Activated B cell treated with CpG ODN at 0.5 μM for 24 hours (primary cell): ENCODE measurements at regions not wholly inside any gene's neighbourhood (a gene's known extent, or its start where the extent isn't known, plus 50 kb on each side); places are given as distances from the start of the nearest gene placed in this dataset.
A peak's percentile ranks its signal among the peaks of the same experiment; 100 is the strongest.

ENCODE experiments used
- ATAC-seq: fragments of 200-7000 bp; cut with Tn5 transposase; one replicate; pipeline ENCODE4 v1.10.0; 2021; ENCODE audit warnings: low read depth, mild to moderate bottlenecking, moderate library complexity
- CTCF ChIA-PET: fragments of 350-600 bp; sonication (Branson Sonifier 250); formaldehyde crosslinking; loops from one replicate; lab custom pipeline; 2021; ENCODE audit warnings: antibody characterized with exemption; lab: Charles Lee
- POLR2A ChIA-PET: fragments of 350-600 bp; sonication (Branson Sonifier 250); formaldehyde crosslinking; loops from one replicate; lab custom pipeline; 2021; ENCODE audit warnings: antibody characterized with exemption; lab: Charles Lee
- DNase-seq: peaks from one replicate; pipeline ENCODE4 v3.0.0; 2022
- H3K27ac Mint-ChIP-seq: one replicate; pipeline ENCODE4 v1.8.0; 2020; ENCODE audit warnings: mixed read lengths
- H3K27me3 Mint-ChIP-seq: one replicate; pipeline ENCODE4 v1.8.0; 2021; ENCODE audit warnings: mixed read lengths
- H3K36me3 Mint-ChIP-seq: one replicate; pipeline ENCODE4 v1.8.0; 2021; ENCODE audit warnings: low read depth, mixed read lengths
- H3K4me1 Mint-ChIP-seq: one replicate; pipeline ENCODE4 v1.8.0; 2021; ENCODE audit warnings: mixed read lengths
- H3K4me3 Mint-ChIP-seq: one replicate; pipeline ENCODE4 v1.8.0; 2020; ENCODE audit warnings: mild to moderate bottlenecking, mixed read lengths
- H3K9me3 Mint-ChIP-seq: one replicate; pipeline ENCODE4 v1.8.0; 2020; ENCODE audit warnings: mixed read lengths
- CTCF ChIP-seq: fragments of 200-600 bp; IDR thresholded peaks from one replicate; pipeline ENCODE4 v1.8.0; 2022; ENCODE audit warnings: antibody characterized with exemption, mild to moderate bottlenecking
- intact Hi-C: fragments of 100-400 bp; cut with micrococcal nuclease; formaldehyde crosslinking; loops from one replicate; pipeline ENCODE4 v1.15.1; 2024

DNA sequence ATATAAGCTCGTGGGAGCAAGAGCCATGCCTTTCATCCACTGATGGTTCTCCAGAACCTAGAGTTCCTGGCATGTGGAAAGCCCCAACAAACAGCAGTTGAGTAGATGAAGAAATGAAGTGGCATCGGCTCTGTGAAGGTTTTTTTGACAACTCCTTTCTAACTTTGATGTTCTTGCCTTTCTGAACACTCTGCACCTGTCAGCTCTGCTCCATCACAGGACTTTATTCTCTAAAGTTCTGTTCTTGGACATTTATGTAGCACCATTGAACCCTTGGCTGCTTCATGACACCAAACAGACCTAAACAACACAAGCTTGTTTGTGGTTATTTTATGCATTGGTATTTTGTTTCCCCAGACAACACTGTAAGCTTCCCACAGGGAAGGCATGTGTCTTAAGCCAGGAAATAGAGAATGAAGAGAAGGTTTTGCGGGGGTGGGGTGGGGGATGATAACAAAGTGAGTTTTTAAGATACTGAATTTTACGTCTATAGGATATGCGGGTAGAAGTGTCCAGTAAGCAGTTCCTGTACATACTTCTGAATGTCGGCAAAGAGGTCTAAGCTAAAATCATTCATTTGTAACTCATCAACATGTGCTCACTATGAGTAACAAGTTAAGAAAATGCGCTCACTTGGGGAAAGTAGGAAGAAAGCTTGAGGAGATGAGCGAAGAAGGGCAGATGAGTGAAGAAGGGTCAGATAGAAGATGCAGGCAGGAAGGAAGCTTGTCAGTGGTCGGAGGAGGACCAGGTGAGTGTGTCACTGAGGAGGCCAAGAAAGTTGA, 146.0 kb upstream of the PLEKHG7 start:
- Mint-ChIP-seq H3K36me3 (no peaks in the 10 kb centered on the region), H3K4me3 (peak overlapping the region; percentile 69), H3K27ac (peak overlapping the region; percentile 90), H3K4me1 (peaks cover 71% of the 10 kb centered on the region), H3K27me3 (no peaks in the 10 kb centered on the region), H3K9me3 (no peaks in the 10 kb centered on the region)
- CTCF ChIA-PET = interaction anchor here (0.9 kb wide), 1 partner anchor 745 kb away, joined by 3 read pairs; no protein-coding TSS in a partner anchor
- ATAC-seq = peak; percentile 32
- DNase-seq = no peak
- POLR2A ChIA-PET = interaction anchor here (0.7 to 3.0 kb wide), 21 partner anchors 9 to 420 kb away, joined by 3 to 28 read pairs (median 5); partner anchors contain the start of gene BTG1
- intact Hi-C loops = loop anchor here (1.0 to 5.0 kb wide), 6 partner anchors 7 to 385 kb away; no protein-coding TSS in a partner anchor
- TF ChIP-seq CTCF = no peak

GRCh38 chr12:92556141-92556540, 146.6 kb upstream of the PLEKHG7 start:
- Mint-ChIP-seq H3K4me1 (peaks cover 64% of the 10 kb centered on the region), H3K27me3 (no peaks in the 10 kb centered on the region), H3K9me3 (no peaks in the 10 kb centered on the region), H3K36me3 (no peaks in the 10 kb centered on the region), H3K4me3 (peak overlapping the region; percentile 69), H3K27ac (peak overlapping the region; percentile 90)
- intact Hi-C loops = loop anchor here (1.0 to 5.0 kb wide), 6 partner anchors 8 to 384 kb away; no protein-coding TSS in a partner anchor
- no peak for TF ChIP-seq CTCF
- ChIA-PET POLR2A (interaction anchor here (0.7 to 3.0 kb wide), 20 partner anchors 9 to 419 kb away, joined by 3 to 28 read pairs (median 6); partner anchors contain the start of gene BTG1), CTCF (no interaction called here)
- ATAC-seq = peak; percentile 33
- DNase-seq = no peak

- no peaks in the 10 kb centered on the region for H3K9me3 Mint-ChIP-seq
- no peak for TF ChIP-seq CTCF
- peak overlapping the region; percentile 90 for H3K27ac Mint-ChIP-seq
- DNase-seq (no peak), ATAC-seq (no peak)
- ChIA-PET CTCF (no interaction called here), POLR2A (interaction anchor here (0.8 kb wide), 1 partner anchor 8 kb away, joined by 3 read pairs; no protein-coding TSS in a partner anchor)
- no peaks in the 10 kb centered on the region for H3K27me3 Mint-ChIP-seq
- H3K36me3 Mint-ChIP-seq = no peaks in the 10 kb centered on the region
- peaks cover 51% of the 10 kb centered on the region for H3K4me1 Mint-ChIP-seq
- no peak overlapping the region for H3K4me3 Mint-ChIP-seq
- intact Hi-C loops = loop anchor here (5.0 kb wide), 1 partner anchor 272 kb away; no protein-coding TSS in a partner anchor
Measured at GRCh38 chr12:92554158-92555073, 148.4 kb upstream of the PLEKHG7 start.

GRCh38 chr12:92553389-92553788, 149.4 kb upstream of the PLEKHG7 start:
- ChIA-PET CTCF (no interaction called here), POLR2A (interaction anchor here (1.0 kb wide), 1 partner anchor 88 kb away, joined by 4 read pairs; no protein-coding TSS in a partner anchor)
- ATAC-seq = no peak
- Mint-ChIP-seq H3K36me3 (no peaks in the 10 kb centered on the region), H3K27ac (no peak overlapping the region), H3K4me1 (peaks cover 43% of the 10 kb centered on the region), H3K4me3 (no peak overlapping the region), H3K27me3 (no peaks in the 10 kb centered on the region), H3K9me3 (no peaks in the 10 kb centered on the region)
- intact Hi-C loops = no loop called here
- TF ChIP-seq CTCF = no peak
- no peak for DNase-seq
